ENCODE measurements at regions not wholly inside any gene's neighbourhood (a gene's known extent, or its start where the extent isn't known, plus 50 kb on each side); places are given as distances from the start of the nearest gene placed in this dataset.
A peak's percentile ranks its signal among the peaks of the same experiment; 100 is the strongest.

DNA sequence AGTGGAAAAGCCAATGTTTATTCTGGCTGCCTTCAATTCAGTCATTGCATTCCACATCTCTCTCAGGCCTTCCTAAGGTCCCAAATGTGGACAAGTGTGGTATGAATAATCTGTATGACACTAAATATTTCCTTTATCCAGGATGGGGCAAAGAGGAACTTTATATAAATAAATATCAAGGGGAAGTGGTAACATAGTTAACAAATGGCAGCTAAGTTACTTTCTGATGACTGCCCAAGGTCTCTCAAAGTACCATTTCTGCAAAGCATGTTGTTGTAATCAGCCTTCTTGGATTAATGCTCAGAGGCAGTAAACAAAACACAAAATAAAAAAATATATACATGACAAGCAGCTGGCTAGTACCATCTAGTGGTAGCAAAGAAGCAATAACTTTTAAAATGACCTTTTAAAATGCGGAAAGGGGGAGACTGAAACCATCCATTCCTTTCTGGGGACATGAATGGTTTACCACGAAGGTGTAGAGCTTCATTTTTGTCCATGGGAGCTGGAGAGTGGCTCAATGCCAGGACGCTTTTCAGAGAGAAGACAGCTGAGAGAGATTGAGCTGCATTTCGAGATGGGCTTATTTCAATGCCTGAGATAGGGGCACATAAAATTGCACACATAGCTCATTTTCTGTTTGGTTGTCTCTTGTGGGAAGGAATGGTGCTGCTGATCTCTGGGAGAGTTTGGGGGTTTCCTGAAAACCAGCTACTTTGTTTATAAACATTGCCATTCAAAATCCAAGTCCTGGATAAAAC is 259.2 kb downstream of the RFC3 start:
- TF ChIP-seq, protein P1, sequence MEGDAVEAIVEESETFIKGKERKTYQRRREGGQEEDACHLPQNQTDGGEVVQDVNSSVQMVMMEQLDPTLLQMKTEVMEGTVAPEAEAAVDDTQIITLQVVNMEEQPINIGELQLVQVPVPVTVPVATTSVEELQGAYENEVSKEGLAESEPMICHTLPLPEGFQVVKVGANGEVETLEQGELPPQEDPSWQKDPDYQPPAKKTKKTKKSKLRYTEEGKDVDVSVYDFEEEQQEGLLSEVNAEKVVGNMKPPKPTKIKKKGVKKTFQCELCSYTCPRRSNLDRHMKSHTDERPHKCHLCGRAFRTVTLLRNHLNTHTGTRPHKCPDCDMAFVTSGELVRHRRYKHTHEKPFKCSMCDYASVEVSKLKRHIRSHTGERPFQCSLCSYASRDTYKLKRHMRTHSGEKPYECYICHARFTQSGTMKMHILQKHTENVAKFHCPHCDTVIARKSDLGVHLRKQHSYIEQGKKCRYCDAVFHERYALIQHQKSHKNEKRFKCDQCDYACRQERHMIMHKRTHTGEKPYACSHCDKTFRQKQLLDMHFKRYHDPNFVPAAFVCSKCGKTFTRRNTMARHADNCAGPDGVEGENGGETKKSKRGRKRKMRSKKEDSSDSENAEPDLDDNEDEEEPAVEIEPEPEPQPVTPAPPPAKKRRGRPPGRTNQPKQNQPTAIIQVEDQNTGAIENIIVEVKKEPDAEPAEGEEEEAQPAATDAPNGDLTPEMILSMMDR (IDR thresholded peaks at IDR 0.05) = peak; percentile 34 to 79 (median 66)
- TF ChIP-seq POLR2A (IDR thresholded peaks at IDR 0.05) = no peak

All from heart left ventricle (tissue), 13 donors.